Astrocyte (in vitro differentiated cells and primary cell): ENCODE measurements at regions not wholly inside any gene's neighbourhood (a gene's known extent, or its start where the extent isn't known, plus 50 kb on each side); places are given as distances from the start of the nearest gene placed in this dataset.

Experiments
- DNase-seq: peaks from one replicate; pipeline ENCODE4 v3.0.0-alpha.2; 2010; ENCODE audit warnings: low read depth
- FAIRE-seq: peaks from 2 replicates; lab custom pipeline; 2011; peaks lifted over from hg19 to GRCh38; lab: Jason Lieb, UNC
- H2AFZ ChIP-seq: 2 replicates; pipeline ENCODE4 v1.6.0; 2012; ENCODE audit warnings: low read depth, low read length, inconsistent platforms
- H3K27ac ChIP-seq: 2 replicates; pipeline ENCODE4 v1.5.1; 2011; ENCODE audit warnings: low read depth, low read length, inconsistent platforms
- H3K27me3 ChIP-seq: 2 replicates; pipeline ENCODE4 v1.6.0; 2011; ENCODE audit warnings: low read length, inconsistent platforms; ENCODE audit not compliant: insufficient read depth
- H3K36me3 ChIP-seq: 2 replicates; pipeline ENCODE4 v1.5.1; 2011; ENCODE audit warnings: low read length, inconsistent platforms; ENCODE audit not compliant: insufficient read depth
- H3K4me1 ChIP-seq: 2 replicates; pipeline ENCODE4 v1.5.1; 2011; ENCODE audit warnings: low read length, inconsistent platforms; ENCODE audit not compliant: insufficient read depth
- H3K4me2 ChIP-seq: 2 replicates; pipeline ENCODE4 v1.6.0; 2012; ENCODE audit warnings: low read length, inconsistent platforms
- H3K4me3 ChIP-seq: 2 replicates; pipeline ENCODE4 v1.5.1; 2011; ENCODE audit warnings: low read depth, mild to moderate bottlenecking, low read length, inconsistent platforms; ENCODE audit not compliant: insufficient read depth
- H3K79me2 ChIP-seq: 2 replicates; pipeline ENCODE4 v1.6.0; 2012; ENCODE audit warnings: mild to moderate bottlenecking, low read length, inconsistent platforms; ENCODE audit not compliant: insufficient read depth
- H3K9ac ChIP-seq: 2 replicates; pipeline ENCODE4 v1.6.0; 2012; ENCODE audit warnings: mild to moderate bottlenecking, low read length, inconsistent platforms
- H3K9me3 ChIP-seq: 2 replicates; pipeline ENCODE4 v1.5.1; 2012; ENCODE audit warnings: low read depth, mild to moderate bottlenecking, low read length, inconsistent platforms; ENCODE audit not compliant: insufficient read depth
- H4K20me1 ChIP-seq: 2 replicates; pipeline ENCODE4 v1.6.0; 2012; ENCODE audit warnings: low read length, inconsistent platforms; ENCODE audit not compliant: insufficient read depth
- H3K27ac Mint-ChIP-seq: one replicate; pipeline ENCODE4 v1.8.0; 2021; ENCODE audit warnings: mild to moderate bottlenecking, mixed read lengths; ENCODE audit not compliant: unreplicated experiment
- H3K27me3 Mint-ChIP-seq: one replicate; pipeline ENCODE4 v1.8.0; 2021; ENCODE audit warnings: low read depth, mixed read lengths; ENCODE audit not compliant: unreplicated experiment
- H3K36me3 Mint-ChIP-seq: one replicate; pipeline ENCODE4 v1.8.0; 2021; ENCODE audit warnings: low read depth, mixed read lengths; ENCODE audit not compliant: unreplicated experiment
- H3K4me1 Mint-ChIP-seq: one replicate; pipeline ENCODE4 v1.8.0; 2021; ENCODE audit warnings: low read depth, mixed read lengths; ENCODE audit not compliant: unreplicated experiment
- H3K4me3 Mint-ChIP-seq: one replicate; pipeline ENCODE4 v1.8.0; 2021; ENCODE audit warnings: mild to moderate bottlenecking, moderate library complexity, mixed read lengths; ENCODE audit not compliant: unreplicated experiment
- H3K9me3 Mint-ChIP-seq: one replicate; pipeline ENCODE4 v1.8.0; 2021; ENCODE audit warnings: mild to moderate bottlenecking, mixed read lengths; ENCODE audit not compliant: unreplicated experiment
- CTCF ChIP-seq: IDR thresholded peaks from 2 replicates; pipeline ENCODE4 v1.5.1; 2011; ENCODE audit warnings: low read depth, mild to moderate bottlenecking, inconsistent platforms, low read length, moderate library complexity; ENCODE audit not compliant: insufficient read depth
- EZH2 ChIP-seq: IDR thresholded peaks from 2 replicates; pipeline ENCODE4 v1.6.1; 2012; ENCODE audit warnings: mild to moderate bottlenecking, low read length, inconsistent platforms; ENCODE audit not compliant: insufficient read depth

GRCh38 chr1:232873931-232874330 lies 68.7 kb downstream of the MAP10 start:
- Mint-ChIP-seq H3K36me3 (no peaks in the 10 kb centered on the region), H3K9me3 (no peaks in the 10 kb centered on the region), H3K4me1 (peaks cover 12% of the 10 kb centered on the region), H3K4me3 (no peak overlapping the region), H3K27me3 (no peaks in the 10 kb centered on the region), H3K27ac (no peak overlapping the region)
- H3K27ac ChIP-seq, result no peak overlapping the region
- no peaks in the 10 kb centered on the region for H3K36me3 ChIP-seq
- FAIRE-seq, result no peak
- peak; percentile 54 for DNase-seq
- H4K20me1 ChIP-seq, result no peaks in the 10 kb centered on the region
- no peak overlapping the region for H3K4me2 ChIP-seq
- H2AFZ ChIP-seq, result no peak overlapping the region
- H3K4me3 ChIP-seq, result no peak overlapping the region
- H3K9ac ChIP-seq, result no peak overlapping the region
- no peaks in the 10 kb centered on the region for H3K79me2 ChIP-seq
- no peaks in the 10 kb centered on the region for H3K9me3 ChIP-seq
- no peaks in the 10 kb centered on the region for H3K27me3 ChIP-seq
- H3K4me1 ChIP-seq, result peaks cover 8% of the 10 kb centered on the region
- TF ChIP-seq EZH2 (no peak), CTCF (no peak)

- no peak for DNase-seq
- TF ChIP-seq CTCF (no peak), EZH2 (no peak)
- Histone ChIP-seq H3K9me3 (no peaks in the 10 kb centered on the region), H3K9ac (no peak overlapping the region), H3K27me3 (peaks cover 3% of the 10 kb centered on the region), H3K4me2 (no peak overlapping the region), H3K79me2 (no peaks in the 10 kb centered on the region), H2AFZ (no peak overlapping the region), H4K20me1 (no peaks in the 10 kb centered on the region), H3K27ac (no peak overlapping the region), H3K4me1 (peaks cover 3% of the 10 kb centered on the region), H3K36me3 (no peaks in the 10 kb centered on the region), H3K4me3 (no peak overlapping the region)
- no peak for FAIRE-seq
- Mint-ChIP-seq H3K27ac (no peak overlapping the region), H3K4me3 (no peak overlapping the region), H3K36me3 (no peaks in the 10 kb centered on the region), H3K4me1 (peaks cover 7% of the 10 kb centered on the region), H3K9me3 (no peaks in the 10 kb centered on the region), H3K27me3 (no peaks in the 10 kb centered on the region)
Measured at GRCh38 chr1:232875536-232875935, 70.3 kb downstream of the MAP10 start.

GRCh38 chr1:232876506-232877364 lies 71.5 kb downstream of the MAP10 start:
- peaks cover 3% of the 10 kb centered on the region for H3K4me1 ChIP-seq
- no peak for TF ChIP-seq EZH2
- no peak for TF ChIP-seq CTCF
- peaks cover 7% of the 10 kb centered on the region for H3K4me1 Mint-ChIP-seq
- FAIRE-seq (no peak), DNase-seq (no peak)
- H3K36me3 Mint-ChIP-seq, result no peaks in the 10 kb centered on the region
- no peaks in the 10 kb centered on the region for H3K27me3 Mint-ChIP-seq
- no peaks in the 10 kb centered on the region for H3K36me3 ChIP-seq
- no peak overlapping the region for H2AFZ ChIP-seq
- H3K9me3 ChIP-seq, result no peaks in the 10 kb centered on the region
- H3K4me2 ChIP-seq, result no peak overlapping the region
- H3K27me3 ChIP-seq, result peaks cover 5% of the 10 kb centered on the region
- H3K79me2 ChIP-seq, result no peaks in the 10 kb centered on the region
- no peak overlapping the region for H3K27ac Mint-ChIP-seq
- H3K27ac ChIP-seq, result no peak overlapping the region
- no peak overlapping the region for H3K9ac ChIP-seq
- no peaks in the 10 kb centered on the region for H3K9me3 Mint-ChIP-seq
- H4K20me1 ChIP-seq, result no peaks in the 10 kb centered on the region
- H3K4me3 ChIP-seq, result no peak overlapping the region
- H3K4me3 Mint-ChIP-seq, result no peak overlapping the region
